ENCODE measurements at regions not wholly inside any gene's neighbourhood (a gene's known extent, or its start where the extent isn't known, plus 50 kb on each side); places are given as distances from the start of the nearest gene placed in this dataset.

- no peaks in the 10 kb centered on the region for H3K36me3 ChIP-seq (ENCODE audit: control insufficient read depth, insufficient read depth, low read length)
- H3K27ac ChIP-seq (ENCODE audit: low read length): no peak overlapping the region
- in situ Hi-C loops (cut with HindIII; ENCODE audit: low pct_unique_long_range_greater_than_20kb, low sequenced_read_pairs) (no loop called here), intact Hi-C loops (cut with micrococcal nuclease; ENCODE audit: unreplicated experiment) (no loop called here)
- no peak overlapping the region for H3K4me3 ChIP-seq (ENCODE audit: low read depth in 2 of 2, low read length in 2 of 2)
- ChIA-PET POLR2A (no interaction called here), CTCF (no interaction called here)
- no peaks in the 10 kb centered on the region for H3K9me3 ChIP-seq (ENCODE audit: control insufficient read depth, insufficient read depth, low read depth, low read length)
- DNase-seq (ENCODE audit: low read depth, low spot score) (no peak), ATAC-seq (no peak)
- no peaks in the 10 kb centered on the region; the same call in 1 of the 2 replicates for H3K27me3 ChIP-seq (ENCODE audit: control insufficient read depth, insufficient read depth, low read length)
- BruUV-seq (replicated peaks): no TSS peak
- H3K4me1 ChIP-seq (ENCODE audit: control insufficient read depth, insufficient read depth, low read length): no peaks in the 10 kb centered on the region
- no peak for TF ChIP-seq TCF7L2 (IDR thresholded peaks at IDR 0.05; ENCODE audit: low read depth, low read length)
- TF ChIP-seq CTCF (IDR thresholded peaks at IDR 0.05): no peak
- no peak for TF ChIP-seq SIN3A (IDR thresholded peaks at IDR 0.05; ENCODE audit: borderline replicate concordance, insufficient read depth, low read depth, low read length)
- TF ChIP-seq POLR2AphosphoS5 (IDR thresholded peaks at IDR 0.05; ENCODE audit: low read depth, low read length): no peak
- no peak for TF ChIP-seq REST (IDR thresholded peaks at IDR 0.05; ENCODE audit: insufficient read depth in 1 of 2, low read depth in 2 of 2, low read length in 1 of 2)
Measured at GRCh38 chr12:97132270-97132669, 225.2 kb downstream of the NEDD1 start.

GRCh38 chr12:97134495-97134894, 227.4 kb downstream of the NEDD1 start:
- Histone ChIP-seq H3K36me3 (ENCODE audit: control insufficient read depth, insufficient read depth, low read length) (no peaks in the 10 kb centered on the region), H3K27ac (ENCODE audit: low read length) (no peak overlapping the region), H3K9me3 (ENCODE audit: control insufficient read depth, insufficient read depth, low read depth, low read length) (no peaks in the 10 kb centered on the region), H3K4me1 (ENCODE audit: control insufficient read depth, insufficient read depth, low read length) (no peaks in the 10 kb centered on the region), H3K4me3 (ENCODE audit: low read depth in 2 of 2, low read length in 2 of 2) (no peak overlapping the region), H3K27me3 (ENCODE audit: control insufficient read depth, insufficient read depth, low read length) (no peaks in the 10 kb centered on the region; the same call in 1 of the 2 replicates)
- intact Hi-C loops (cut with micrococcal nuclease; ENCODE audit: unreplicated experiment) (no loop called here), in situ Hi-C loops (cut with HindIII; ENCODE audit: low pct_unique_long_range_greater_than_20kb, low sequenced_read_pairs) (no loop called here)
- no peak for TF ChIP-seq REST (IDR thresholded peaks at IDR 0.05; ENCODE audit: insufficient read depth in 1 of 2, low read depth in 2 of 2, low read length in 1 of 2)
- TF ChIP-seq TCF7L2 (IDR thresholded peaks at IDR 0.05; ENCODE audit: low read depth, low read length): no peak
- TF ChIP-seq CTCF (IDR thresholded peaks at IDR 0.05): no peak
- no peak for TF ChIP-seq POLR2AphosphoS5 (IDR thresholded peaks at IDR 0.05; ENCODE audit: low read depth, low read length)
- no peak for TF ChIP-seq SIN3A (IDR thresholded peaks at IDR 0.05; ENCODE audit: borderline replicate concordance, insufficient read depth, low read depth, low read length)
- BruUV-seq (replicated peaks): no TSS peak
- ATAC-seq (no peak), DNase-seq (ENCODE audit: low read depth, low spot score) (no peak)
- ChIA-PET POLR2A (no interaction called here), CTCF (no interaction called here)

Data from Panc1 (cell line).